ENCODE measurements at regions not wholly inside any gene's neighbourhood (a gene's known extent, or its start where the extent isn't known, plus 50 kb on each side); places are given as distances from the start of the nearest gene placed in this dataset.

GRCh38 chr3:124570232-124570631 is 160.0 kb upstream of the UMPS start:
- Histone ChIP-seq H3K27me3 (ENCODE audit: insufficient read depth, low read depth) (no peaks in the 10 kb centered on the region), H4K20me1 (ENCODE audit: insufficient read depth) (no peaks in the 10 kb centered on the region), H3K79me2 (ENCODE audit: low read depth) (no peaks in the 10 kb centered on the region), H3K27ac (no peak overlapping the region), H3K4me3 (no peak overlapping the region), H3K36me3 (ENCODE audit: low read depth) (no peaks in the 10 kb centered on the region), H3F3A (ENCODE audit: insufficient read depth, low read depth) (no peaks in the 10 kb centered on the region), H3K9me3 (ENCODE audit: insufficient read depth, low read depth) (no peaks in the 10 kb centered on the region), H3K4me2 (no peak overlapping the region), H3K9me2 (ENCODE audit: insufficient read depth) (no peaks in the 10 kb centered on the region), H2AFZ (no peak overlapping the region), H3K4me1 (replicated peaks; ENCODE audit: insufficient read depth) (no peaks in the 10 kb centered on the region)
- intact Hi-C loops (cut with micrococcal nuclease; ENCODE audit: unreplicated experiment) = no loop called here
- ChIA-PET POLR2A (ENCODE audit: unreplicated experiment) (no interaction called here), CTCF (no interaction called here)
- TF ChIP-seq EZH2 (IDR thresholded peaks at IDR 0.05; ENCODE audit: low read depth) (no peak), CTCF (conservative IDR thresholded peaks at IDR 0.05) (no peak)
- DNase-seq = no peak
- no TSS peak for BruUV-seq (replicated peaks)

- intact Hi-C loops (cut with micrococcal nuclease; ENCODE audit: unreplicated experiment) = no loop called here
- Histone ChIP-seq H3K4me2 (no peak overlapping the region), H3K9me3 (ENCODE audit: insufficient read depth, low read depth) (no peaks in the 10 kb centered on the region), H3K27me3 (ENCODE audit: insufficient read depth, low read depth) (no peaks in the 10 kb centered on the region), H4K20me1 (ENCODE audit: insufficient read depth) (no peaks in the 10 kb centered on the region), H3K4me3 (no peak overlapping the region), H3K27ac (no peak overlapping the region), H3K9me2 (ENCODE audit: insufficient read depth) (no peaks in the 10 kb centered on the region), H2AFZ (no peak overlapping the region), H3K36me3 (ENCODE audit: low read depth) (no peaks in the 10 kb centered on the region), H3K79me2 (ENCODE audit: low read depth) (no peaks in the 10 kb centered on the region), H3F3A (ENCODE audit: insufficient read depth, low read depth) (no peaks in the 10 kb centered on the region), H3K4me1 (replicated peaks; ENCODE audit: insufficient read depth) (no peaks in the 10 kb centered on the region)
- TF ChIP-seq CTCF (conservative IDR thresholded peaks at IDR 0.05) (no peak), EZH2 (IDR thresholded peaks at IDR 0.05; ENCODE audit: low read depth) (no peak)
- CTCF ChIA-PET = no interaction called here
- POLR2A ChIA-PET (ENCODE audit: unreplicated experiment) = no interaction called here
- BruUV-seq (replicated peaks) = no TSS peak
- DNase-seq = no peak
Measured at GRCh38 chr3:124572851-124573405, 157.3 kb upstream of the UMPS start.

GRCh38 chr3:124574012-124574411 is 156.2 kb upstream of the UMPS start:
- Histone ChIP-seq H3K9me2 (ENCODE audit: insufficient read depth) (no peaks in the 10 kb centered on the region), H3K27ac (no peak overlapping the region), H3K4me2 (no peak overlapping the region), H3K36me3 (ENCODE audit: low read depth) (no peaks in the 10 kb centered on the region), H3K4me3 (no peak overlapping the region), H3K4me1 (replicated peaks; ENCODE audit: insufficient read depth) (no peaks in the 10 kb centered on the region), H2AFZ (no peak overlapping the region), H3K79me2 (ENCODE audit: low read depth) (no peaks in the 10 kb centered on the region), H3K27me3 (ENCODE audit: insufficient read depth, low read depth) (no peaks in the 10 kb centered on the region), H3F3A (ENCODE audit: insufficient read depth, low read depth) (no peaks in the 10 kb centered on the region), H3K9me3 (ENCODE audit: insufficient read depth, low read depth) (no peaks in the 10 kb centered on the region), H4K20me1 (ENCODE audit: insufficient read depth) (no peaks in the 10 kb centered on the region)
- no TSS peak for BruUV-seq (replicated peaks)
- CTCF ChIA-PET = interaction anchor here (0.7 kb wide), 1 partner anchor 90 kb away, joined by 3 read pairs; no protein-coding TSS in a partner anchor
- TF ChIP-seq EZH2 (IDR thresholded peaks at IDR 0.05; ENCODE audit: low read depth) (no peak), CTCF (conservative IDR thresholded peaks at IDR 0.05) (no peak)
- DNase-seq = no peak
- POLR2A ChIA-PET (ENCODE audit: unreplicated experiment) = no interaction called here
- intact Hi-C loops (cut with micrococcal nuclease; ENCODE audit: unreplicated experiment) = no loop called here
